ENCODE measurements at regions not wholly inside any gene's neighbourhood (a gene's known extent, or its start where the extent isn't known, plus 50 kb on each side); places are given as distances from the start of the nearest gene placed in this dataset.

- H3K9me3 ChIP-seq (ENCODE audit: insufficient read depth in 2 of 2, low read depth in 1 of 2, low read length in 1 of 2) = no peaks in the 10 kb centered on the region
- H3K23ac ChIP-seq (ENCODE audit: insufficient read length) = no peak overlapping the region
- H3K18ac ChIP-seq (ENCODE audit: extremely low read depth, low read length) = no peak overlapping the region
- H3K56ac ChIP-seq (replicated peaks; ENCODE audit: insufficient read length, low read depth, low read length) = no peak overlapping the region
- H3K27me3 ChIP-seq (replicated peaks in 1 of 4; ENCODE audit: control insufficient read depth in 3 of 4, extremely low read depth in 1 of 4, insufficient read depth in 3 of 4, low read length in 3 of 4) = peaks cover 0 to 5% (median 5%) of the 10 kb centered on the region in 4 experiments; a peak in 5 of 7 replicates
- no peak for DNase-seq (ENCODE audit: low read depth in 1 of 2, low spot score in 2 of 2)
- H2BK5ac ChIP-seq (ENCODE audit: low read depth, low read length) = no peak overlapping the region
- no peak overlapping the region for H3K4me3 ChIP-seq (ENCODE audit: extremely low read depth in 1 of 4, insufficient read depth in 2 of 4, low read depth in 3 of 4, low read length in 4 of 4)
- no peak overlapping the region for H2BK12ac ChIP-seq (ENCODE audit: low read depth, low read length)
- no peak overlapping the region for H2AK5ac ChIP-seq (ENCODE audit: low read depth, low read length)
- H3K4me1 ChIP-seq (replicated peaks in 1 of 4; ENCODE audit: control insufficient read depth in 3 of 4, insufficient read depth in 4 of 4, low read length in 3 of 4) = peaks cover 0 to 3% (median 1%) of the 10 kb centered on the region in 4 experiments; a peak in 5 of 7 replicates
- H3K36me3 ChIP-seq (ENCODE audit: control insufficient read depth in 2 of 4, insufficient read depth in 4 of 4, low read length in 3 of 4) = no peaks in the 10 kb centered on the region
- H4K91ac ChIP-seq (replicated peaks; ENCODE audit: insufficient read length, low read length) = no peak overlapping the region
- H4K5ac ChIP-seq (ENCODE audit: insufficient read length, low read depth, low read length) = no peak overlapping the region
- no peak overlapping the region for H3K27ac ChIP-seq (ENCODE audit: low read depth, low read length)
- H2BK120ac ChIP-seq (replicated peaks; ENCODE audit: low read depth, low read length) = no peak overlapping the region
- H4K20me1 ChIP-seq (replicated peaks in 1 of 2; ENCODE audit: control insufficient read depth in 1 of 2, insufficient read depth in 2 of 2, low read length in 2 of 2) = peaks cover 0 to 5% of the 10 kb centered on the region in 2 experiments
- no peak overlapping the region for H3K4ac ChIP-seq (replicated peaks; ENCODE audit: insufficient read length, low read depth, low read length)
- H2AFZ ChIP-seq (ENCODE audit: low read length) = no peak overlapping the region
- 78% methylated on average over 7 of the region's 7 CpGs; no CpG with 5 or more reads in 1 of the 2 experiments for WGBS, 2 experiments (ENCODE audit: extremely low coverage in 1 of 2, insufficient coverage in 1 of 2, insufficient read length in 1 of 2, insufficient replicate concordance in 2 of 2, low coverage in 1 of 2, low lambda C conversion rate in 2 of 2, missing lambda C conversion rate in 1 of 2)
- peaks cover 6% of the 10 kb centered on the region; the same call in 1 of the 2 replicates for H3K23me2 ChIP-seq (ENCODE audit: low read depth, low read length)
- ChIA-PET POLR2A (ENCODE audit: partially characterized antibody) (no interaction called here), CTCF (ENCODE audit: partially characterized antibody) (interaction anchor here (1.4 to 5.0 kb wide), 5 partner anchors 12 to 275 kb away, joined by 3 to 46 read pairs (median 26); no protein-coding TSS in a partner anchor)
- no peak for FAIRE-seq
- no peak overlapping the region for H3K9ac ChIP-seq (replicated peaks in 1 of 4; ENCODE audit: extremely low read depth in 1 of 4, low read depth in 3 of 4, low read length in 3 of 4)
- no peaks in the 10 kb centered on the region for H3K79me2 ChIP-seq (ENCODE audit: control insufficient read depth in 1 of 2, insufficient read depth in 2 of 2, low read length in 2 of 2)
- H2BK20ac ChIP-seq (ENCODE audit: low read length) = no peak overlapping the region; the same call in 1 of the 2 replicates
- no peak overlapping the region for H3K4me2 ChIP-seq (ENCODE audit: insufficient read depth in 1 of 2, low read depth in 2 of 2, low read length in 2 of 2)
- H4K8ac ChIP-seq (ENCODE audit: extremely low read depth, insufficient read depth, low read length) = no peak overlapping the region; the same call in 1 of the 2 replicates
- H2BK15ac ChIP-seq (ENCODE audit: low read length) = no peak overlapping the region
- no peak overlapping the region for H3K14ac ChIP-seq (ENCODE audit: insufficient read length)
- H3K79me1 ChIP-seq (ENCODE audit: low read depth, low read length) = no peaks in the 10 kb centered on the region
- TF ChIP-seq RFX5 (IDR thresholded peaks at IDR 0.05; ENCODE audit: borderline replicate concordance, low read depth, low read length) (no peak), POLR2A (IDR thresholded peaks at IDR 0.05; ENCODE audit: control extremely low read depth in 1 of 2, low read depth in 2 of 2, low read length in 2 of 2) (no peak), GTF2F1 (IDR thresholded peaks at IDR 0.05; ENCODE audit: borderline replicate concordance, low read depth, low read length) (no peak), ZNF274 (IDR thresholded peaks at IDR 0.05; ENCODE audit: borderline replicate concordance, extremely low read depth, low read length) (no peak), POLR2AphosphoS5 (IDR thresholded peaks at IDR 0.05; ENCODE audit: low read depth, low read length) (no peak), RBBP5 (IDR thresholded peaks at IDR 0.05; ENCODE audit: borderline replicate concordance, low read depth, low read length) (no peak), BACH1 (IDR thresholded peaks at IDR 0.05; ENCODE audit: low read length) (no peak), BCL11A (IDR thresholded peaks at IDR 0.05; ENCODE audit: low read depth in 2 of 2, low read length in 2 of 2) (no peak)
These were observed 104.0 kb upstream of the FGF3 start for GRCh38 chr11:69923196-69923595.
